ENCODE measurements at regions not wholly inside any gene's neighbourhood (a gene's known extent, or its start where the extent isn't known, plus 50 kb on each side); places are given as distances from the start of the nearest gene placed in this dataset.

GRCh38 chr15:91716536-91716935 is 137.0 kb upstream of the SLCO3A1 start:
- TF ChIP-seq, protein P1, sequence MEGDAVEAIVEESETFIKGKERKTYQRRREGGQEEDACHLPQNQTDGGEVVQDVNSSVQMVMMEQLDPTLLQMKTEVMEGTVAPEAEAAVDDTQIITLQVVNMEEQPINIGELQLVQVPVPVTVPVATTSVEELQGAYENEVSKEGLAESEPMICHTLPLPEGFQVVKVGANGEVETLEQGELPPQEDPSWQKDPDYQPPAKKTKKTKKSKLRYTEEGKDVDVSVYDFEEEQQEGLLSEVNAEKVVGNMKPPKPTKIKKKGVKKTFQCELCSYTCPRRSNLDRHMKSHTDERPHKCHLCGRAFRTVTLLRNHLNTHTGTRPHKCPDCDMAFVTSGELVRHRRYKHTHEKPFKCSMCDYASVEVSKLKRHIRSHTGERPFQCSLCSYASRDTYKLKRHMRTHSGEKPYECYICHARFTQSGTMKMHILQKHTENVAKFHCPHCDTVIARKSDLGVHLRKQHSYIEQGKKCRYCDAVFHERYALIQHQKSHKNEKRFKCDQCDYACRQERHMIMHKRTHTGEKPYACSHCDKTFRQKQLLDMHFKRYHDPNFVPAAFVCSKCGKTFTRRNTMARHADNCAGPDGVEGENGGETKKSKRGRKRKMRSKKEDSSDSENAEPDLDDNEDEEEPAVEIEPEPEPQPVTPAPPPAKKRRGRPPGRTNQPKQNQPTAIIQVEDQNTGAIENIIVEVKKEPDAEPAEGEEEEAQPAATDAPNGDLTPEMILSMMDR (IDR thresholded peaks at IDR 0.05; ENCODE audit: low read depth, low read length): no peak
- TF ChIP-seq MYC (IDR thresholded peaks at IDR 0.05; ENCODE audit: low read depth, low read length): no peak
- TF ChIP-seq, protein P2, sequence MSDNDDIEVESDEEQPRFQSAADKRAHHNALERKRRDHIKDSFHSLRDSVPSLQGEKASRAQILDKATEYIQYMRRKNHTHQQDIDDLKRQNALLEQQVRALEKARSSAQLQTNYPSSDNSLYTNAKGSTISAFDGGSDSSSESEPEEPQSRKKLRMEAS (IDR thresholded peaks at IDR 0.05; ENCODE audit: low read depth, low read length): no peak
- no peak for TF ChIP-seq POLR2A (IDR thresholded peaks at IDR 0.05; ENCODE audit: extremely low read depth, insufficient read length)
- no peak overlapping the region for H3K4me3 ChIP-seq (ENCODE audit: low read depth, low read length)
- no peak for DNase-seq (ENCODE audit: low read depth)

- no peak for DNase-seq (ENCODE audit: low read depth)
- TF ChIP-seq, protein P1 (IDR thresholded peaks at IDR 0.05; ENCODE audit: low read depth, low read length): no peak
- TF ChIP-seq, protein P2 (IDR thresholded peaks at IDR 0.05; ENCODE audit: low read depth, low read length): no peak
- TF ChIP-seq MYC (IDR thresholded peaks at IDR 0.05; ENCODE audit: low read depth, low read length) (no peak), POLR2A (IDR thresholded peaks at IDR 0.05; ENCODE audit: extremely low read depth, insufficient read length) (no peak)
- H3K4me3 ChIP-seq (ENCODE audit: low read depth, low read length): no peak overlapping the region
Measured at GRCh38 chr15:91717811-91718210, 135.7 kb upstream of the SLCO3A1 start.

- TF ChIP-seq, protein P2 (IDR thresholded peaks at IDR 0.05; ENCODE audit: low read depth, low read length): no peak
- TF ChIP-seq POLR2A (IDR thresholded peaks at IDR 0.05; ENCODE audit: extremely low read depth, insufficient read length): no peak
- TF ChIP-seq, protein P1 (IDR thresholded peaks at IDR 0.05; ENCODE audit: low read depth, low read length): no peak
- TF ChIP-seq MYC (IDR thresholded peaks at IDR 0.05; ENCODE audit: low read depth, low read length): no peak
- DNase-seq (ENCODE audit: low read depth): no peak
- no peak overlapping the region for H3K4me3 ChIP-seq (ENCODE audit: low read depth, low read length)
Measured at GRCh38 chr15:91723959-91724358, 129.5 kb upstream of the SLCO3A1 start.

DNA sequence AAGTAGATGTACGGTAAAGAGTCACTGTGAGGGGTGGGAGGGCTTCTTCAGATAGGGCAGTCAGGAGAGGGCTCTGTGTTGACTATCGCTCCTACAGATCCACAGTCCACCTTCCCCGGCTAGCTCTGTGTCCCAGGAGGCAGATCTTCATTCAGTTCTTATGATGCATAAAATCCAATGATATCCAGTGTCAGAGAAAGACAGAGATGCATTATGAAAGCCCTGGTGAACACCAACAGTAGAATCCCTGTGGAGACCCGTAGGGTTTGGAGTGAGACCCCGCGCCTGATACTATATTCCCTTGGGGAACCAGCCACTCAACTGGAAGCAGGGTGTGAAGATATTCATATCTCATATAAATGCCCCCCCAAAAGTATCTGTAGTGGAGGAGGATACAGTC is 119.8 kb upstream of the SLCO3A1 start:
- no peak for DNase-seq (ENCODE audit: low read depth)

GRCh38 chr15:91737151-91737818 is 116.2 kb upstream of the SLCO3A1 start:
- no peak overlapping the region for H3K4me3 ChIP-seq (ENCODE audit: low read depth, low read length)

More for the DNA sequence above, 119.8 kb upstream of the SLCO3A1 start:
- no peak for TF ChIP-seq MYC (IDR thresholded peaks at IDR 0.05; ENCODE audit: low read depth, low read length)
- TF ChIP-seq POLR2A (IDR thresholded peaks at IDR 0.05; ENCODE audit: extremely low read depth, insufficient read length): no peak
- TF ChIP-seq, protein P2 (IDR thresholded peaks at IDR 0.05; ENCODE audit: low read depth, low read length): no peak
- TF ChIP-seq, protein P1 (IDR thresholded peaks at IDR 0.05; ENCODE audit: low read depth, low read length): no peak
- no peak overlapping the region for H3K4me3 ChIP-seq (ENCODE audit: low read depth, low read length)

More at GRCh38 chr15:91737151-91737818, 116.2 kb upstream of the SLCO3A1 start:
- no peak for DNase-seq (ENCODE audit: low read depth)
- TF ChIP-seq POLR2A (IDR thresholded peaks at IDR 0.05; ENCODE audit: extremely low read depth, insufficient read length) (no peak), MYC (IDR thresholded peaks at IDR 0.05; ENCODE audit: low read depth, low read length) (no peak)
- TF ChIP-seq, protein P2 (IDR thresholded peaks at IDR 0.05; ENCODE audit: low read depth, low read length): no peak
- TF ChIP-seq, protein P1 (IDR thresholded peaks at IDR 0.05; ENCODE audit: low read depth, low read length): no peak

All from NB4 (cell line).